DND-41 (cell line): ENCODE measurements at regions not wholly inside any gene's neighbourhood (a gene's known extent, or its start where the extent isn't known, plus 50 kb on each side); places are given as distances from the start of the nearest gene placed in this dataset.

ENCODE experiments used
- CTCF ChIP-seq: IDR thresholded peaks from 2 replicates; pipeline ENCODE4 v1.5.1; 2012; ENCODE audit warnings: borderline replicate concordance, low read length, moderate library complexity, mild to moderate bottlenecking; ENCODE audit not compliant: poor library complexity, severe bottlenecking; ENCODE audit errors: extremely low read depth
- EZH2 ChIP-seq: IDR thresholded peaks from 3 replicates; pipeline ENCODE4 v1.6.1; 2012; ENCODE audit warnings: borderline replicate concordance, low read depth, mild to moderate bottlenecking, moderate library complexity, low read length, inconsistent platforms; ENCODE audit not compliant: severe bottlenecking

- no peak for TF ChIP-seq CTCF
- TF ChIP-seq EZH2 = no peak
These were observed 300.0 kb downstream of the SPRY2 start for GRCh38 chr13:80040981-80041317.
